HG02642 (cell line): ENCODE measurements at regions not wholly inside any gene's neighbourhood (a gene's known extent, or its start where the extent isn't known, plus 50 kb on each side); places are given as distances from the start of the nearest gene placed in this dataset.

ENCODE experiments used
- ATAC-seq: cut with Tn5 transposase; IDR thresholded peaks from one replicate; pipeline ENCODE4 v1.9.1; 2021; ENCODE audit warnings: mild to moderate bottlenecking; ENCODE audit not compliant: unreplicated experiment, poor library complexity

DNA sequence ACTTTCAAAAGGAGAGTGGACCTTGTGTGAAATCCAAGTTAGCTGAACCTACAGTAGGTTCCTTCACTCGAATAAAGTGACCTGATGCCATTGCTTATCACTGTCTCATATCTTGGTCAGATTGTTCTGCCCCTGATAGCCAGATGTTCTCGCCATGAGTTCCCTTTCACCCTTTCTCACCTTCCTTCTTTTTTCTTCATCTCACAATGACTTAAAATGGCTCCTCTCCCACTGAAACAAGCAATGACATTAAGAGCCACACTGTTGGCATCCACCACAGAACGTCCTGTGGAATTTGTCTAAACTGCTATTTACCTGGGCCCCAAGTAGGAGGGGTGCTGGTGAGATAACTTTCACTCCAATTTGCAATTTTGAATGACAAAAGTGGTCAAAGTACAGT lies 227.6 kb upstream of the PPP1R2C start:
- no peak for ATAC-seq

DNA sequence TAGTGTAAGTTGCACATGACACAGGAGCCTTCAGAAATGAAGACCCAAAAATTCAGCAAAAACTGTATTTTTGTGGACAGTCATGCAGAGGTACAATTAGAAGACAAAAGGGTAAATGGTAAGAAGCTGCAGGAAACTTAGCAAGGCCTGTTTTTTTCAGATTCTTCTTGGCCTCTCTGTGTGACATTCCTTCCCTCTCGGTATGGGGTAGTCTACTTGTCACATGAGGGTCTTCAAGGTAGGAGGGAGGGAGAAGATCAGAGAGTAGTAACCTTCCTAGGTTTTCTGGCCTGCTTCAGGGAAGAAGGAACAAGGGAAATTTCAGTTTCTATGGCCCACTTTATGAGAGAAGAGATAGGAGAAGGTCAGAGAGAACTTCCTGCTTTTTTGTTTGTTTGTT lies 230.4 kb upstream of the PPP1R2C start:
- no peak for ATAC-seq

DNA sequence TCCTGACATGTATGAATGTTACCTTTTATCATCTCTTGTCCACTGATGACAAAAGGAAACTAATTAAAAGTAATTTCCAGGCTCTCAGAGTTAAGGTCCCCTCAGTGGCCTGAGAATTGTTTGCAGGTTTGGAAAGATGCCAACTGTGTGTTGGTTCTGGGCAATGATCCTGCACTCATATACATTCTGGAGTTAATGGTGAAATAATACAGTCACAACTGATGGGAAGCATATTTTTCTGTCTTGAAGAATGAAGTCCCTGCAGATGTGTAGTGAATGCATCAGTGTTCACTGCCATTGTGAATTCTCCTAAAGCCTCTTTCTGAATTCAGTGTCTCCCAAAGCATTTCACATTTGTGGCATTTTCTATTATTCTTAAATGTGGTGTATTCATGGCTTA lies 238.1 kb upstream of the PPP1R2C start:
- no peak for ATAC-seq

DNA sequence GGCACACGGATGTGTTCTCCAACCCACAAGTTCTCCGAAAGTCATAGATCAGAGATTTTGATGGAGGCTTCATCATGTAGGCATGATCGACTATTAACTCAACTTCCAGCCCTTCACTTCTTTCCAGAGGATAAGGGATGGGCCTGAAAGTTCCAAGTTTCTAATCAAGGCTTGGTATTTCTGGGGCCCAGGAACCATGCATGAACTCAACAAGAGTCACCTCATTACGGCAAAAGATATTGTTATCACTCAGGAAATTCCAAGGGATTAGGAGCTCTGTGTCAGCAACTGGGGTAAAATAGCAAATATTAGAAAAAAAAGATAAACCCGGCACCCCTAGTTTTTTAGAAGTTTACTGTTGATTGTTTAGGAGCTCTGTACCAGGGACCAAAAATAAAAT lies 240.1 kb upstream of the PPP1R2C start:
- ATAC-seq = no peak

DNA sequence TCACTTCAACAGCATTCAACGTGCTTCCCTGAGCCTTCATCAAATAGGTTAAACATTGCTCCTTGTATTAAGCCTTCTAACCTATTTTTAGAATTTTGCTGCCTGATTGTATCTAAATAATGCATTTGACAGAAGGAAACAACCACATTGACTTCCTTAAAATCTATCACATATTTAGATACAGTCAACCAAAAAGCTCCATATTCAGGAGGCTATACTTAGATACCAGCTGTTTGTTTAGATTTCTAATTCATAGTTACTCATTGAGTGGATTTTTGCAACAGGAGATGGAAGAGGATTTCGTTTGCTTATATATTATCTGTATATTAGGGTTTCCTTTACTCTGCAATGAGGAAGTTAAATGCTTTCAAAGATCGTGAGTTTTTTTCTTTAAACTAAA lies 241.1 kb upstream of the PPP1R2C start:
- ATAC-seq = no peak

DNA sequence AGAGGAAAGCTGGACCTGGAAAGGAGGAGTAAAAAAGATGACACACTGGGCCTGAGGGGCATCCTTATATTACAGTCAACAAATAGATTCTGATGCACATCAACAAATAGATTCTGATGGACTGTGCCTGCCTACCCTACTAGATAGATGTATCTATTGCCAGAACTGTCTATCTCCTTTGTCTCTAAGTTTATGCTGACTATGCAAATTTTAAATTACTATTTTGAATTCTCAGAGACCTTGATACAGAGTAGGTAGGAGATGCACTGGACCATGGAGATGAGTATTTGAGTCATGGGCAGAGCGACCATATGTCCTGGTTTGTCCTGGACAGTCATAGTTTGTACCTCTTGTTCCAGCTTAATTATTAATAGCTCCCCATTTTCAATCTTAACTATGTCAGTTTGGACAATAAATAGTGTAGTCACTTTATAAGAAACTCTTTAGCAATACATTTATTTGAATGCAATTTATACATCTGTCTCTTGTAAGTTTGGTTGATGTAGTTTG lies 247.9 kb upstream of the PPP1R2C start:
- ATAC-seq = no peak

DNA sequence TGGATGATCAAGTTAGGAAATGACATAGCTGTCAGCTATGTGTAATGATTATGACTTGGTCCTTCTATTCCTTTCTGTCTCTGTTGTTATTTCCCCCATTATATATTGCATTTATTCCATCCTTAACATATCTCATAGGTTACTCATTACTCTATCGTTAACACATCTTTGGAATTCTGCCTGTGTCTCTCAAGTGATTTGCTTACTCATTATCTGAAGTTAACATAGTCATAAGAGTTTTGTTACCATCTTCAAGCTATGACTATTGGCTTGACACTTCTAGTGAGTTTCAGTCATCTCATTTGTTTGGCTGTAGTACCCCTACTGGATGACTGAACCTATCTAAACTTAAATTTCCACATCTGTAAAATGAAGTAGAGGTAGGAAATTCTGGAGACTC lies 286.1 kb upstream of the PPP1R2C start:
- no peak for ATAC-seq

DNA sequence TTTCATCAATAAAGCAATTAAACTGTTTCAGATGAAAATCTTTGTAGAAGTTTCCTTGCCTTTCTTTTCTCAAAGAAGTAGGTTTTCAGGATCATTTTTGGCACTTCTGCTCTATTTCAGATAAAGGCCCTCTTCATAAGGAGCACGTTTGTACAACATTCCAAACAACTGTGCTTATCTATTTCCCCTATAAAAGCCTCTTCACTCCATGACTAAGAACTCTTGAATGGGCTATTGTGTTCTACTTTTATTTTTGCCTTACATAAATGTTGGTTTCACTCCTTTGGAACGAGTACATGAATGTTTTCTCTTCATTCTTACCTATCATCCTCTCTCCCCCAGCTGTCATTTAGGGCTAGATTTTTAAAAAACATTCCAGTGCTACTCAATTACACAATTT lies 288.0 kb upstream of the PPP1R2C start:
- ATAC-seq = no peak

DNA sequence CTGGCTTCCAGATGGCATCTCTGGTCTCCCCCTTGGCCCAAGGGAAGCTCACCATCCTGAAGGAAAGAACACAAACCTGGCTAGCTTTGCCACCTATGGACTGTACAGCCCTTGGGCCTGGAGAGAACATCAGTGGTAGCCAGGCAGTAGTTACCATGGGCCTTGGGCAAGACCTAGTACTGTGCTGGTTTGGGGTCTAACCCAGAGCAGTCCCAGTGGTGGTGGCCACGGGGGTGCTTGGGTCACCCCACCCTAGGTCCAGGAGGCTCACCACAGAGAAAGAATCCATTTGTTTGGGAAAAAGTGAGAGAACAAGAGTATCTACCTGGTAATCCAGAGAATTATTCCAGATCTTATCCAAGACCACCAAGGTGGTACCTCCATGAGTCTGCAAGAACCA lies 290.7 kb upstream of the PPP1R2C start:
- no peak for ATAC-seq

DNA sequence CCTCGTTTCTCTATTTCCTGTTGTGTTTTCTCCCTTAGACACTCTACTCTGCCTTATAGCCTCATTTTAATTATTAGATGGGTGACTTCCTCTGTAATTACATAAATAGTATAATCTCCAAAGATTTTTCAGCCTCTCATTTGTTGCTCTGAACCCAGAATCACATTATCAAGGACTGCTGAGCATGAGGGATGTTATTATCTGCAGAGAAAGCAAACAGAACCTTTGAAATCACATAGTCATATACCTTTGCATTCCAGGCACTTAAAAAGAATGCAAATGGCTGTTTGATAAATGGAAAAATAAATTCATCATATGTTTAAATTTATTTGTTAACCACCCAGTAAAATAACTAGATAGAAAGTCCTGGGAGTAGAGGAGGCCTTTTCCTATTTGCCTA lies 305.1 kb upstream of the PPP1R2C start:
- ATAC-seq = no peak

DNA sequence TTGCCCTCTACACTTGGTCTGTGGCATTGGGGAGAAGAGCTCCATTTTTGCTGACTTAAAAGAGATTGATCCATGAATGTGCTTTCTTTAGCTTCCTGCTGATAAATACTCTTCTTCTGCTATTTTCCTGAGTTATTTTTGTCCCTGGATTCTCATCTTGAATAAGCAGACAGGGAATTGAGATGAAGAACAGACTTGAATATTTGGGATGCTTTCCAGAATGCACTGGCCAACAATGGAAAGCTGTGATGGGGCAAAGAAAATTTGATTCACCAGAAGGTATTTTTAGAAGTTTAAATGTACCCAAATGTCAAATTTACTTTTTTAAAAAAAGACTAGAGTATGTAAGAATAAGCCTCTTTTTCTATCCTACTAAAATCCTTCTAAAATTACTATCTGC lies 309.9 kb upstream of the PPP1R2C start:
- ATAC-seq = no peak

DNA sequence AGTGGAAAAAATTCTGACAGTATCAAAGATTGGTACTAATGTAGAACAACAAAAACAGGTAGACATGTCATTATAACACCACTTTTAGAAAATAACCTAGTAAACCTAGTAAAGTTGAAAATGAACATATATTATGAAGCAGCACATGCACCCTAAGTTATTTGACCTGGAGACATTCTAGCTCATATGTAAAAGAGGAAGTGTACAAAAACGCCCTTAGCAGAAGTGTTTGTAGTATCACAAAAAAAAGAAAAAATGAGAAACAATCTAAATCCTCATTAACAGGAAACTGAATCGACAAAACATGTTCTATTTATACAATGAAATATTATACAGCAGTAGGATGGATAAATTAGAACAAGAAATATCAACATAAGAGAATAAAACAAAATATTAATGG lies 318.9 kb upstream of the PPP1R2C start:
- ATAC-seq = no peak

DNA sequence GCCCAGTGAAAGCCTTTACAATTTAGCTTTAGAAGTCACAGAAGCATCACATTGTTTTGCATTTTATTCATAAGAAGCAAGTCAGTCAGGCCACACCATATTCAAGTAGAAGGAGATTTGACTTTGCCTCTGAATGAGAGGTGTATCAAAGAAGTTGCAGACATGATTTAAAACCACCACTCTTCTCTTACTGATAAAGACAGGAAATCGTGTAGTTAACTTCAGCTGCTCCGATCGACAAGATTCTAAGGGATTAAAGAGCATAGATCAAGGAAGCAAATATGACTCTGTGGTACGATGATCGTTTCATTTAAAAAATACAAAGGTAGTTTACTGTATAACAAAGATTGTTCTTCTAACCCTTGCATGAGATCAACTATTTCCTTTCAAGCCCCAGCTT lies 328.0 kb upstream of the PPP1R2C start:
- no peak for ATAC-seq

DNA sequence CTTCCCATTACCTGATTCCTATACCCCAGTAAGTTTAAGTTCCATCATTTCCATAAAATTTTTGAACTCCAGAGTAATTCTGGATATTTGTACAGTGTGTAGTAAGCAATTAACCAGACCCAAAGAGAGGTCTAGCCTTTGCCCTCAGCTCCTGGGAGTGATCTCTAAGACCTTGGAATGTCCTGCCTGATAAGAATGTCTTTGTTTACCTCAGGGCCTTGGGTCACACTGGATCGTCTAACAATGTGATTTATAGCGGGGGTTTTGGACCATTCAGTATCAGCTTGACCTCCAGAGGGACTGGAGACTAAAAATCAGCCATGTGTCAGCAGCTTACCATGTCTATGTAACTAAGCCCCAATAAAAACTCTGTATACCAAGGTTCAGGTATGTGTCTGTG lies 330.9 kb upstream of the PPP1R2C start:
- no peak for ATAC-seq

DNA sequence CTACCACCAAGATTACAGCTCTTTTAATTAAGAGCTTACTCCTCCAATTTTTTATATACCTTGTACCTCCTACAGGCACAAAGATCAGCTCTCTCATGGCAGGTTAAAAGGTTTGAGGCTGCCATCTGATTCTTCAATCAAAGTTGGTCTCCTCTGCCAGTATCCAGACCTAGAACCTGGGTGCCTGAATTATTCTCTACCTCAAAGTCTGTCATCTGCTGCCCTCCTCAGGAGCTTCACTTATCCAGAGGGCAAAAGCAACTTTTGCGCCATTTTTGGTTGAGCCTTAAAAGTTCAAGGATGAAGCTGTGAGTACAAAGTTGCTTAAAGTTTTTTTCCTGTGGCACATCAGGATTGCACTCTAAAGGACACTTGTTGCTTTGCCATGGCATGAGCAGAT lies 343.7 kb upstream of the PPP1R2C start:
- no peak for ATAC-seq

DNA sequence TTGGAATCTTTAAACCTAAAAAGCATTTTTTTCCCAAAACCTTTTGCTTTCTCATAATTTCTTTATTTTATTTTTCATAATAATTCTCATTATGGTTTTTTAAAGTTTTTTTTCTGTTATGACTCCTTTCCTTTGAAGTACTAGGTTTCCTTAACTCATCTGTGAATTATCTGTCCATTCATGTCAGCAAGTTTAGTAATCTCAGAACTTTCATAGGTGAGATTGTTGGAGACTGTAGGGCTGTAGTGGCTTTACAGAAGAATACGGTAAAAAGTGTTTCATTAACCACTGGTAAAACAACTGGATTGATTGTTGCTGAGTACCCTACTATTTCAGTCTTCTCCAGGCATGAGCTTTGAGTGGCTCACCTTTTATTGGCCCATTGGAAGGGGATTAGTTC lies 361.7 kb upstream of the PPP1R2C start:
- ATAC-seq = no peak

DNA sequence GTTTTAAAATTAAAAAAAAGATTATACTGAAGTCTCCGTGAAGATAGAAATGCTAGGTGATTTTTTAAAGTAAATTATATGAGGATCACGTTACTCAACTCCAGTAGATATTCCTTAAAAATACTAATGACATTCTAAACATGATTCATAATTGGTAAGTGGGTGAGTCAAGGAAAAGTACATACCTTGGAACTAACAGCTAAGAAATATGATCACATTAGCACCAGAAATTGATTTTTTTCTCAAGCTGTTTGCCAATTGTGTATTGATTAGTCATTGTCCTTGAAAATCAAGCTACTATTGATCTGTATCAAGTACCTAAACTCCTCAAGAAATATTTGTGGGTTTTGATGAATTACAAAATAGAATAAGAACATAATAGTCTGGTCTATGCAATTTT lies 362.6 kb upstream of the PPP1R2C start:
- ATAC-seq = no peak

DNA sequence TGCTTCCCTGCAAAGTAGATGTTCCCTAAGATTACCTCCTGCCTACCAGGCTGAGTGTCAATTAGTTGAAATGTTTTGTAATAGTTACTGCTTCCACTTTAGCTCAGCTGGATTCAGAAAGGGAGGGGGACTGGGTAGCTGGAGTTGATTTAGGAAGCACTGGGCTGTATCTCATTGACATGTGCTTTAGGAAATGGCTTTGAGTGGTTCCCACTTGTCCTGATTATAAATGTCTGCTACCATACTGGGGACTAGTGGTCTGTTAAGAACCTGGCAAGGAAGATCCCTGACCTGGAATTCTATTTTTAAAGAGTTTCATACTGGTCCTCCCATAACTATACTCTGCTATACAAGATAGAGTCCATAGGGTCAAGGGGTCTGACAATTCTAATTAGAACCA lies 363.9 kb upstream of the PPP1R2C start:
- no peak for ATAC-seq

DNA sequence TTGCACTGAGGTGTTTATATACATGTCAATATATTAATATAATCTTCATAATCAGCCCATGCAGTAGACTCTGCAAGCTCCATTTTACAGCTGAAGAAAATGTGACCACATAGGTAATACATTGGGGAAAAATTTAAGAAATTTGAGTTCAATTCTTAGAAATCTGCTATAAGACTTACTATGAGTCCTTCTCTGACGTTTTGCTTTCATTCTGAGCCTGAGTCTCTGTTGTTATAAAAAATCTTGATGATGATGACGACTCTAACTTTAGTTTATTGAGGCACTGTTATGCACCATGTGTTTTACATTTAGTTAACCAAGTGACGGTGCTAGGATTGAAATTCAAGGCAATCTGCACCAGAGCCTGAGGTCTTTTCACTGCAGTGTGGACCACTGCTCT lies 370.3 kb upstream of the PPP1R2C start:
- no peak for ATAC-seq

DNA sequence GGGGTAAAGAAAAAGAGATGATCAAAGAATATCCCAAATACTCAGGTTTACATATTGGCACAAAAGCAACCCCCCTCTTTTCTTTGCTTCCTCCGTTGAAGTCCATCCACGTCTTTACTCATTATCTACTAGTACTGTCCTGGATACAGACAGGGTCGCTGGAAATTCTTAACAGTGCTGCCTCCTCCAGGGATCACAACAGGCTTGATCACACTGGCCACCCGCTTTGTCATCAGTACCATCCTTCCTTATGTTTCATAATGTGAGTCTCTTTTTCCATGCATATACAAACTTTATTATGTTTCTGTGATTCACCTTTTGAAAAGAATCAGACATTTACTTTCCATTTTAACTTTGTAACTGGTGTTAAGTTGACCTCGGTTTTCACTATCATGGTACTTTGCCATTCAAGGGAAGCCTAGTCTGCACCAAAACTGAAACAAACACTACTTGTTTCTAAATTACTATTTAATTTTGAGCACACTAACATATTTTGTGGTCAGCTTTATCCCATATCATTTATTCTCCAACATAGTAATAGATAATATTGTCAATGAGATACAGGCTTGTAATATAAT lies 387.5 kb upstream of the PPP1R2C start:
- no peak for ATAC-seq

DNA sequence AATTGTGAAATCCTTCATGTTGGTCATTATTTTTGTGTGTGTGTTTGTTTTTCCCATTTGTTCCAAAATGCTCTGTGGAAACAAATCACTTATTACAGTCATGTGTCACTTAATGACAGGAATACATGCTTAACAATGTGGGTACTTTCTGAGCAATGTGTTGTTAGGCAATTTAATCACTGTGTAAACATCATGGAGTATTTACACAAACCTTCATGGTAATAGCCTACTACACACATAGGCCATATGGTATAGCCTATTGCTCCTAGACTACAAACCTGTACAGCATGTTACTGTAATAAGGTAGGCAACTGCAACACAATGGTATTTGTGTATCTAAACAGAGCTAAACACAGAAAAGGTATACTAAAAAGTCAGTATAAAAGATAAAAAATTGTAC lies 388.9 kb upstream of the PPP1R2C start:
- no peak for ATAC-seq

DNA sequence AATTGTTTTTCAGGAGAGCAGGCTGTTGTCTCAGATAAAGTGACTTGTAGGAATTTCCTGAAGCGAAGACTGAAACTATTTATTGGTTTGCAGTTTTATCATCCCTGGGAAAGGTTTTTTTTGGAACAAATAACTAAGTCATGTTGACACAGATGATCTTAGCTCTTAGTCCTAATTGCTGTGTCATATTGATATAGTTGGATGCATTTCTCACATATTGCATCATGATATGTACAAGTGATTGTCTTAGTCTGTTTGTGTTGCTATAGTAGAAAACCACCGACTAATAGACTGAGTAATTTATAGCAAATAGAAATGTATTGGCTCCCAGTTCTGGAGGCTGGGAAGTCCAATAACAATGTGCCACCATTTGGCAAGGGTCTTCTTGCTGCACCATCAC lies 397.5 kb upstream of the PPP1R2C start:
- ATAC-seq = no peak

DNA sequence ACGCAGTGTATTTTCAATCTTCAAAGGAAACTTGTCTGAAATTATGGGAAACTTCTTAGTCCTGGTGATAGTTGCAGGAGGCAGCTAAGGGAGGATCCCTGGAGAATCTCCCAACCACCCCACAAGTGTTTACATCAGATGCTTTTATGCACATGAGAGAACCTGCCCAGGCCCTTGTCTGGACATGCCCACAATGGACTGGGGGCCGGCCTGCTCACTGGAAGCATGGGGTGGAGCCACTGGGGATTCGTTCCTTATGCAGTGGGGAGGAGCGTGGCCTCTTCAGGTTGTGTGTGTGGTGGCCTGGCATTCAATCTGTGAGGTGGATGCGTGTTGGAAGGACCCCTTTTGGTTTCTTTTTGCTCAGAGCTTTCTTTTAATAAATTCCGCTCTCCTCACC lies 398.7 kb upstream of the PPP1R2C start:
- ATAC-seq = no peak
